ENCODE measurements at regions not wholly inside any gene's neighbourhood (a gene's known extent, or its start where the extent isn't known, plus 50 kb on each side); places are given as distances from the start of the nearest gene placed in this dataset.

DNA sequence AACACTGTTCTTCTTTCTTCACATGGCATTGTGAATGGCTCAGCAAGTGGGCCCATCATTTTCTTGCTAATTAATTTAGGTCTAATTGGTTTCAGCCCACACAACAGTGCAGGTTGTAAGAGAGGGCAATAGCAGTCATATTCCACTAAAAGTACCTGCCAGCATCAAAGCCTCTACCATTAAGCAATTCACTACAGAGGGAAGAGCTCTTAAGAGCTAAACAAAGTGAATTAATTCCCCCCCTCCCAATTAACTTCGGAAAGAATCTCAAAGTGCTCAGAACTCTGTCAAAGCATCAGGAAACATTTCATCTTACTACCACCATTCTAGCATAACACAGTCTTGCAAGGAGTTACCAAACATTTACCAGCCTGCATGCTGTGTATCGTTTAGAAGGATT, 133.9 kb upstream of the UBASH3B start:
- TF ChIP-seq SREBF2 (IDR thresholded peaks at IDR 0.05) = no peak
- no peak for TF ChIP-seq NPAS2 (CRISPR knock-in tag; IDR thresholded peaks at IDR 0.05; ENCODE audit: borderline replicate concordance)
- no peak for TF ChIP-seq FOSB (CRISPR knock-in tag; IDR thresholded peaks at IDR 0.05)
- TF ChIP-seq HEYL (CRISPR knock-in tag; IDR thresholded peaks at IDR 0.05) = no peak
- no peak for TF ChIP-seq CBX8 (IDR thresholded peaks at IDR 0.05)
- TF ChIP-seq RFX5 (IDR thresholded peaks at IDR 0.05) = no peak
- no peak for TF ChIP-seq FOSL2 (IDR thresholded peaks at IDR 0.05)
- no peak for TF ChIP-seq FOSL2 (CRISPR knock-in tag; IDR thresholded peaks at IDR 0.05)
- ChIA-PET CTCF (interaction anchor here (3.0 kb wide), 1 partner anchor 15 kb away, joined by 12 read pairs; no protein-coding TSS in a partner anchor), POLR2A (no interaction called here)
- Histone ChIP-seq H3K9me3 (no peaks in the 10 kb centered on the region), H3K27ac (no peak overlapping the region), H3K4me3 (no peak overlapping the region), H3K4me1 (no peaks in the 10 kb centered on the region), H3K4me2 (no peak overlapping the region)
- ATAC-seq (no peak), DNase-seq (ENCODE audit: low read depth in 1 of 2, low spot score in 1 of 2) (no peak), FAIRE-seq (no peak)
- 4% methylated on average over 2 of the region's 2 CpGs for WGBS (ENCODE audit: missing lambda C conversion rate)

DNA sequence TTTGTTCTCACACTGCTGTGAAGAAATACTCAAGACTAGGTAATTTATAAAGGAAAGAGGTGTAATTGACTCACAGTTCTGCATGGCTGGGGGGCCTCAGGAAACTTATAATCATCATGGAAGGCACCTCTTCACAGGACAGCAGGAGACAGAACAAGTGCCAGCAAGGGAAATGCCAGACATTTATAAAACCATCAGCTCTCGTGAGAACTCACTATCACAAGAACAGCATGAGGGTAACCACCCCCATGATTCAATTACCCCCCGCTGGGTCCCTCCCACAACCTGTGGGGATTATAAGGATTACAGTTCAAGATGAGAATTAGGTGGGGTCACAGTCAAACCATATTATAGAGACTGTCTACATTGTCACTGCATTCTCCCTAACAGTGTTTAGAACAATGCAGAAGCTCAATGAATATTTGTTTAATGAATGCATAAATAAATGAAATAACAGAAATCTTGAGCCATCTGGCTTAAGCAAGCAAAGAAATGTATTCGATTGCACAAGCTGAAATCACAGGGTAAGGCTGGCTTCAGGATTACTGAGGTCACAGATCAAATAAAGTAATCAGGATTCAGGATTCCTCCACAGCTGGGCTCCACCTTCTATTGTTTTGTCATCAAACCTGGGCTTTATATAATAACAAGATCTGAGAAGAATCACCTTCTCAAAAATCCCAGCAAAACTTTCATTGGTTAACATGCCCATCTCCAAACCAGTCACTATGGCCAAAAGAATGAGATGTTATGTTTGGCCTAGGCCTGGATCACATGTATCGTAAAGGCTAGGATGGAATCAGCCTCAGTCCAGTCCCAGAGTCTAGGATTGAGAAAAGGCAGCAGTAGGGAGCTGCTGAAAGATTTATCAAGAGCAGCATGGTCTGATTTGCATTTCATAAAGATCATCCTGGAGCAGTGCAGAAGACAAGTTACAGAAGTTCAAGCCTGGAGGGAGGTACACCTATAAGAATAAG, 137.8 kb upstream of the UBASH3B start:
- no peak for DNase-seq (ENCODE audit: low read depth in 1 of 2, low spot score in 1 of 2)
- no peaks in the 10 kb centered on the region for H3K9me3 ChIP-seq
- TF ChIP-seq HOXA7 (CRISPR knock-in tag; IDR thresholded peaks at IDR 0.05) = no peak
- no peak for TF ChIP-seq MAZ (IDR thresholded peaks at IDR 0.05; ENCODE audit: borderline replicate concordance, low read depth, low read length)
- TF ChIP-seq FOSB (CRISPR knock-in tag; IDR thresholded peaks at IDR 0.05) = no peak
- no peak for TF ChIP-seq ZSCAN20 (CRISPR knock-in tag; IDR thresholded peaks at IDR 0.05)
- no peak for TF ChIP-seq RCOR1 (IDR thresholded peaks at IDR 0.05; ENCODE audit: low read depth, low read length)
- no peaks in the 10 kb centered on the region for H3K4me1 ChIP-seq
- no peak overlapping the region for H3K4me2 ChIP-seq
- ChIA-PET CTCF (interaction anchor here (0.7 to 1.5 kb wide), 4 partner anchors 11 to 855 kb away, joined by 3 to 6 read pairs (median 3); no protein-coding TSS in a partner anchor), POLR2A (no interaction called here)
- ATAC-seq = no peak
- H3K4me3 ChIP-seq = no peak overlapping the region
- FAIRE-seq = no peak
- H3K27ac ChIP-seq = no peak overlapping the region
- 17% methylated on average over 4 of the region's 4 CpGs for WGBS (ENCODE audit: missing lambda C conversion rate)

DNA sequence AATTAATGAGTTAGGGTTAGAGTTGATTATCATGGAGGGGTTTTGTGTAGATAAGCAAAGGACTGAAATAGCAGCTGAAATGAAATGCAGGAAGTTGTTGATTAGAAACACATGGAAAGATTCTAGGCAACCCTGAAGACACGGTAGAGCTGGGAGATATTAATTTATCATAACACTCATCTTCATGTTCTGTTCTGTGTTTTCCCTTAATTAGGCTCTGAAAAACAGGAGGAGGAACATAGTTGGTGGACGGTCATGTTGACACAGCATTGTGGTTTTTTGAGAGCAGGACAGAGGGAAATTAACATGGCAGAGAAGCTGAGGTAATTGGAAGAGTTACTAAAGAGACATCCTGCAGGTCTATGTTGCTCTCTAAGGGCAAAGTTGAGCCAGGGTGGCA, 138.8 kb upstream of the UBASH3B start:
- no peaks in the 10 kb centered on the region for H3K4me1 ChIP-seq
- H3K4me2 ChIP-seq = no peak overlapping the region
- 3% methylated on average over 2 of the region's 2 CpGs for WGBS (ENCODE audit: missing lambda C conversion rate)
- CTCF ChIA-PET = interaction anchor here (1.0 to 1.5 kb wide), 2 partner anchors 10 to 1197 kb away, joined by 3 to 6 read pairs; no protein-coding TSS in a partner anchor
- H3K4me3 ChIP-seq = no peak overlapping the region
- H3K27ac ChIP-seq = no peak overlapping the region
- FAIRE-seq = no peak
- DNase-seq (ENCODE audit: low read depth in 1 of 2, low spot score in 1 of 2) = no peak
- ATAC-seq = no peak
- TF ChIP-seq POLR2A (IDR thresholded peaks at IDR 0.05; ENCODE audit: low read length) (no peak), TP53 (CRISPR knock-in tag; IDR thresholded peaks at IDR 0.05) (no peak), BHLHE40 (IDR thresholded peaks at IDR 0.05; ENCODE audit: low read depth, low read length) (no peak), TFCP2L1 (CRISPR knock-in tag; IDR thresholded peaks at IDR 0.05) (no peak), MAZ (IDR thresholded peaks at IDR 0.05; ENCODE audit: borderline replicate concordance, low read depth, low read length) (no peak), HDAC2 (IDR thresholded peaks at IDR 0.05) (no peak), SREBF2 (IDR thresholded peaks at IDR 0.05) (no peak)
- TF ChIP-seq, protein P1, sequence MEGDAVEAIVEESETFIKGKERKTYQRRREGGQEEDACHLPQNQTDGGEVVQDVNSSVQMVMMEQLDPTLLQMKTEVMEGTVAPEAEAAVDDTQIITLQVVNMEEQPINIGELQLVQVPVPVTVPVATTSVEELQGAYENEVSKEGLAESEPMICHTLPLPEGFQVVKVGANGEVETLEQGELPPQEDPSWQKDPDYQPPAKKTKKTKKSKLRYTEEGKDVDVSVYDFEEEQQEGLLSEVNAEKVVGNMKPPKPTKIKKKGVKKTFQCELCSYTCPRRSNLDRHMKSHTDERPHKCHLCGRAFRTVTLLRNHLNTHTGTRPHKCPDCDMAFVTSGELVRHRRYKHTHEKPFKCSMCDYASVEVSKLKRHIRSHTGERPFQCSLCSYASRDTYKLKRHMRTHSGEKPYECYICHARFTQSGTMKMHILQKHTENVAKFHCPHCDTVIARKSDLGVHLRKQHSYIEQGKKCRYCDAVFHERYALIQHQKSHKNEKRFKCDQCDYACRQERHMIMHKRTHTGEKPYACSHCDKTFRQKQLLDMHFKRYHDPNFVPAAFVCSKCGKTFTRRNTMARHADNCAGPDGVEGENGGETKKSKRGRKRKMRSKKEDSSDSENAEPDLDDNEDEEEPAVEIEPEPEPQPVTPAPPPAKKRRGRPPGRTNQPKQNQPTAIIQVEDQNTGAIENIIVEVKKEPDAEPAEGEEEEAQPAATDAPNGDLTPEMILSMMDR (IDR thresholded peaks at IDR 0.05) = no peak
- TF ChIP-seq, protein P2, sequence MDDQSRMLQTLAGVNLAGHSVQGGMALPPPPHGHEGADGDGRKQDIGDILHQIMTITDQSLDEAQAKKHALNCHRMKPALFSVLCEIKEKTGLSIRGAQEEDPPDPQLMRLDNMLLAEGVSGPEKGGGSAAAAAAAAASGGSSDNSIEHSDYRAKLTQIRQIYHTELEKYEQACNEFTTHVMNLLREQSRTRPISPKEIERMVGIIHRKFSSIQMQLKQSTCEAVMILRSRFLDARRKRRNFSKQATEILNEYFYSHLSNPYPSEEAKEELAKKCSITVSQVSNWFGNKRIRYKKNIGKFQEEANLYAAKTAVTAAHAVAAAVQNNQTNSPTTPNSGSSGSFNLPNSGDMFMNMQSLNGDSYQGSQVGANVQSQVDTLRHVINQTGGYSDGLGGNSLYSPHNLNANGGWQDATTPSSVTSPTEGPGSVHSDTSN (IDR thresholded peaks at IDR 0.05) = no peak
- TF ChIP-seq, protein P3, sequence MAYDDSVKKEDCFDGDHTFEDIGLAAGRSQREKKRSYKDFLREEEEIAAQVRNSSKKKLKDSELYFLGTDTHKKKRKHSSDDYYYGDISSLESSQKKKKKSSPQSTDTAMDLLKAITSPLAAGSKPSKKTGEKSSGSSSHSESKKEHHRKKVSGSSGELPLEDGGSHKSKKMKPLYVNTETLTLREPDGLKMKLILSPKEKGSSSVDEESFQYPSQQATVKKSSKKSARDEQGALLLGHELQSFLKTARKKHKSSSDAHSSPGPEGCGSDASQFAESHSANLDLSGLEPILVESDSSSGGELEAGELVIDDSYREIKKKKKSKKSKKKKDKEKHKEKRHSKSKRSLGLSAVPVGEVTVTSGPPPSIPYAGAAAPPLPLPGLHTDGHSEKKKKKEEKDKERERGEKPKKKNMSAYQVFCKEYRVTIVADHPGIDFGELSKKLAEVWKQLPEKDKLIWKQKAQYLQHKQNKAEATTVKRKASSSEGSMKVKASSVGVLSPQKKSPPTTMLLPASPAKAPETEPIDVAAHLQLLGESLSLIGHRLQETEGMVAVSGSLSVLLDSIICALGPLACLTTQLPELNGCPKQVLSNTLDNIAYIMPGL (CRISPR knock-in tag; IDR thresholded peaks at IDR 0.05; ENCODE audit: borderline replicate concordance) = no peak
- H3K9me3 ChIP-seq = no peaks in the 10 kb centered on the region
- POLR2A ChIA-PET = no interaction called here

Data from A549 (cell line).